CD4-positive, alpha-beta T cell (primary cell): ENCODE measurements at regions not wholly inside any gene's neighbourhood (a gene's known extent, or its start where the extent isn't known, plus 50 kb on each side); places are given as distances from the start of the nearest gene placed in this dataset.

ENCODE experiments used
- ATAC-seq: fragments of 200-7000 bp; cut with Tn5 transposase; one replicate; pipeline ENCODE4 v1.10.0; 2022; ENCODE audit warnings: mild to moderate bottlenecking; ENCODE audit not compliant: poor library complexity
- CTCF ChIA-PET: fragments of 350-600 bp; sonication (Branson Sonifier 250); formaldehyde crosslinking; loops from one replicate; lab custom pipeline; 2021; ENCODE audit warnings: antibody characterized with exemption, inconsistent platforms; lab: Charles Lee
- POLR2A ChIA-PET: fragments of 350-600 bp; sonication (Branson Sonifier 250); formaldehyde crosslinking; loops from one replicate; lab custom pipeline; 2021; ENCODE audit warnings: antibody characterized with exemption, inconsistent platforms; lab: Charles Lee
- DNase-seq, 14 experiments: peaks; one replicate each; pipeline ENCODE4 v3.0.0-alpha.2; 2013 to 2020; ENCODE audit warnings: mixed read lengths in 2 of 14
- H3K27ac ChIP-seq, 2 donors: one replicate each; pipeline versions ENCODE4 v1.5.1 to v1.7.0; 2013; ENCODE audit warnings: low read length in 2 of 2, low read depth in 1 of 2, mild to moderate bottlenecking in 1 of 2
- H3K27me3 ChIP-seq, 2 experiments: 1 replicate in 1 of 2; 2 replicates in 1 of 2; pipeline versions ENCODE4 v1.6.1 to v1.7.0; 2013; ENCODE audit warnings: low read length in 2 of 2, control low read depth in 1 of 2, mild to moderate bottlenecking in 1 of 2, moderate library complexity in 1 of 2; ENCODE audit not compliant: insufficient read depth in 2 of 2, control insufficient read depth in 1 of 2
- H3K36me3 ChIP-seq: one replicate; pipeline ENCODE4 v1.6.1; 2013; ENCODE audit warnings: low read length, control low read depth; ENCODE audit not compliant: insufficient read depth
- H3K4me1 ChIP-seq: one replicate; pipeline ENCODE4 v1.6.1; 2013; ENCODE audit warnings: low read length, control low read depth; ENCODE audit not compliant: insufficient read depth
- H3K4me3 ChIP-seq: one replicate; pipeline ENCODE4 v1.5.1; 2013; ENCODE audit warnings: mild to moderate bottlenecking, low read length, moderate library complexity
- H3K9me3 ChIP-seq, 2 experiments: 1 replicate in 1 of 2; 2 replicates in 1 of 2; pipeline versions ENCODE4 v1.6.1 to v1.7.0; 2013; ENCODE audit warnings: low read length in 2 of 2, mild to moderate bottlenecking in 2 of 2, control low read depth in 1 of 2, moderate library complexity in 1 of 2; ENCODE audit not compliant: control insufficient read depth in 1 of 2, insufficient read depth in 1 of 2
- H3K27ac Mint-ChIP-seq: one replicate; pipeline ENCODE4 v1.8.0; 2020; ENCODE audit warnings: mixed read lengths
- H3K27me3 Mint-ChIP-seq: one replicate; pipeline ENCODE4 v1.8.0; 2021; ENCODE audit warnings: mixed read lengths
- H3K36me3 Mint-ChIP-seq: one replicate; pipeline ENCODE4 v1.8.0; 2021; ENCODE audit warnings: low read depth, mixed read lengths
- H3K4me1 Mint-ChIP-seq: one replicate; pipeline ENCODE4 v1.8.0; 2021; ENCODE audit warnings: low read depth, mixed read lengths
- H3K4me3 Mint-ChIP-seq: one replicate; pipeline ENCODE4 v1.8.0; 2020; ENCODE audit warnings: mild to moderate bottlenecking, mixed read lengths
- H3K9me3 Mint-ChIP-seq: one replicate; pipeline ENCODE4 v1.8.0; 2020; ENCODE audit warnings: mixed read lengths
- CTCF ChIP-seq: fragments of 200-600 bp; IDR thresholded peaks from one replicate; pipeline ENCODE4 v1.8.0; 2022; ENCODE audit warnings: antibody characterized with exemption, mild to moderate bottlenecking
- intact Hi-C, 2 experiments: fragments of 100-400 bp; cut with DNase I in 1 of 2; cut with micrococcal nuclease in 1 of 2; formaldehyde crosslinking; loops; one replicate each; pipeline versions ENCODE4 v1.15.1 to v1.9.0; 2023 to 2025; cut with DNase I, micrococcal nuclease

GRCh38 chr2:53303012-53303578 is 464.5 kb upstream of the CHAC2 start:
- H3K4me1 ChIP-seq: no peaks in the 10 kb centered on the region
- H3K9me3 ChIP-seq: no peaks in the 10 kb centered on the region
- CTCF ChIA-PET: interaction anchor here (1.3 kb wide), 1 partner anchor 11 kb away, joined by 3 read pairs; no protein-coding TSS in a partner anchor
- no peak overlapping the region for H3K4me3 ChIP-seq
- no peak for TF ChIP-seq CTCF
- POLR2A ChIA-PET: no interaction called here
- Mint-ChIP-seq H3K27me3 (no peaks in the 10 kb centered on the region), H3K4me1 (no peaks in the 10 kb centered on the region), H3K9me3 (no peaks in the 10 kb centered on the region), H3K27ac (no peak overlapping the region), H3K4me3 (no peak overlapping the region), H3K36me3 (no peaks in the 10 kb centered on the region)
- H3K27ac ChIP-seq: no peak overlapping the region
- no peaks in the 10 kb centered on the region for H3K36me3 ChIP-seq
- no peak for DNase-seq
- intact Hi-C loops: no loop called here
- ATAC-seq: no peak
- no peaks in the 10 kb centered on the region for H3K27me3 ChIP-seq

- Histone ChIP-seq H3K36me3 (no peaks in the 10 kb centered on the region), H3K4me3 (no peak overlapping the region), H3K27me3 (no peaks in the 10 kb centered on the region), H3K9me3 (no peaks in the 10 kb centered on the region), H3K4me1 (no peaks in the 10 kb centered on the region), H3K27ac (no peak overlapping the region)
- H3K27me3 Mint-ChIP-seq: no peaks in the 10 kb centered on the region
- no peak for ATAC-seq
- no peak overlapping the region for H3K27ac Mint-ChIP-seq
- no peak for DNase-seq
- ChIA-PET POLR2A (no interaction called here), CTCF (interaction anchor here (1.3 kb wide), 1 partner anchor 12 kb away, joined by 3 read pairs; no protein-coding TSS in a partner anchor)
- H3K4me3 Mint-ChIP-seq: no peak overlapping the region
- H3K9me3 Mint-ChIP-seq: no peaks in the 10 kb centered on the region
- intact Hi-C loops: no loop called here
- H3K4me1 Mint-ChIP-seq: no peaks in the 10 kb centered on the region
- TF ChIP-seq CTCF: no peak
- no peaks in the 10 kb centered on the region for H3K36me3 Mint-ChIP-seq
These were observed 465.1 kb upstream of the CHAC2 start for GRCh38 chr2:53302455-53302854.

GRCh38 chr2:53289309-53290006 is 478.1 kb upstream of the CHAC2 start:
- no peak overlapping the region for H3K4me3 ChIP-seq
- no peaks in the 10 kb centered on the region for H3K27me3 ChIP-seq
- H3K4me3 Mint-ChIP-seq: no peak overlapping the region
- no peak overlapping the region for H3K27ac Mint-ChIP-seq
- no peak for TF ChIP-seq CTCF
- POLR2A ChIA-PET: no interaction called here
- H3K36me3 Mint-ChIP-seq: no peaks in the 10 kb centered on the region
- no peaks in the 10 kb centered on the region for H3K9me3 ChIP-seq
- H3K27me3 Mint-ChIP-seq: no peaks in the 10 kb centered on the region
- H3K9me3 Mint-ChIP-seq: peaks cover 4% of the 10 kb centered on the region
- no peaks in the 10 kb centered on the region for H3K4me1 Mint-ChIP-seq
- no peaks in the 10 kb centered on the region for H3K36me3 ChIP-seq
- no peak overlapping the region for H3K27ac ChIP-seq
- intact Hi-C loops: no loop called here
- ATAC-seq: no peak
- DNase-seq: no peak
- H3K4me1 ChIP-seq: no peaks in the 10 kb centered on the region
- CTCF ChIA-PET: no interaction called here
